RWPE1 (cell line): ENCODE measurements at regions not wholly inside any gene's neighbourhood (a gene's known extent, or its start where the extent isn't known, plus 50 kb on each side); places are given as distances from the start of the nearest gene placed in this dataset.
A peak's percentile ranks its signal among the peaks of the same experiment; 100 is the strongest.

Experiments used
- CTCF ChIA-PET: fragments of 350-600 bp; sonication (Branson Sonifier 250); formaldehyde crosslinking; extraction: SDS; loops from one replicate; lab custom pipeline; 2021; lab: Yijun Ruan, JAX
- POLR2A ChIA-PET: fragments of 400-600 bp; formaldehyde crosslinking; extraction: SDS; loops from one replicate; lab custom pipeline; 2020; ENCODE audit warnings: antibody characterized with exemption; ENCODE audit not compliant: low non-redundant PET; lab: Yijun Ruan, JAX
- DNase-seq: peaks from one replicate; pipeline ENCODE4 v3.0.0; 2012; ENCODE audit warnings: low spot score
- H3K27ac ChIP-seq: fragments of 450-650 bp; 2 replicates; pipeline ENCODE4 v1.5.1; 2017
- TF ChIP-seq, protein P1 (sequence below): fragments of 450-650 bp; conservative IDR thresholded peaks from 2 replicates; pipeline ENCODE4 v1.5.1; 2017; ENCODE audit warnings: low read depth, mild to moderate bottlenecking

- no peak overlapping the region for H3K27ac ChIP-seq
- DNase-seq, result no peak
- TF ChIP-seq, protein P1, sequence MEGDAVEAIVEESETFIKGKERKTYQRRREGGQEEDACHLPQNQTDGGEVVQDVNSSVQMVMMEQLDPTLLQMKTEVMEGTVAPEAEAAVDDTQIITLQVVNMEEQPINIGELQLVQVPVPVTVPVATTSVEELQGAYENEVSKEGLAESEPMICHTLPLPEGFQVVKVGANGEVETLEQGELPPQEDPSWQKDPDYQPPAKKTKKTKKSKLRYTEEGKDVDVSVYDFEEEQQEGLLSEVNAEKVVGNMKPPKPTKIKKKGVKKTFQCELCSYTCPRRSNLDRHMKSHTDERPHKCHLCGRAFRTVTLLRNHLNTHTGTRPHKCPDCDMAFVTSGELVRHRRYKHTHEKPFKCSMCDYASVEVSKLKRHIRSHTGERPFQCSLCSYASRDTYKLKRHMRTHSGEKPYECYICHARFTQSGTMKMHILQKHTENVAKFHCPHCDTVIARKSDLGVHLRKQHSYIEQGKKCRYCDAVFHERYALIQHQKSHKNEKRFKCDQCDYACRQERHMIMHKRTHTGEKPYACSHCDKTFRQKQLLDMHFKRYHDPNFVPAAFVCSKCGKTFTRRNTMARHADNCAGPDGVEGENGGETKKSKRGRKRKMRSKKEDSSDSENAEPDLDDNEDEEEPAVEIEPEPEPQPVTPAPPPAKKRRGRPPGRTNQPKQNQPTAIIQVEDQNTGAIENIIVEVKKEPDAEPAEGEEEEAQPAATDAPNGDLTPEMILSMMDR, result no peak
- CTCF ChIA-PET, result no interaction called here
- POLR2A ChIA-PET, result no interaction called here
Measured at GRCh38 chr3:157868196-157868595, 238.0 kb downstream of the SHOX2 start.

DNA sequence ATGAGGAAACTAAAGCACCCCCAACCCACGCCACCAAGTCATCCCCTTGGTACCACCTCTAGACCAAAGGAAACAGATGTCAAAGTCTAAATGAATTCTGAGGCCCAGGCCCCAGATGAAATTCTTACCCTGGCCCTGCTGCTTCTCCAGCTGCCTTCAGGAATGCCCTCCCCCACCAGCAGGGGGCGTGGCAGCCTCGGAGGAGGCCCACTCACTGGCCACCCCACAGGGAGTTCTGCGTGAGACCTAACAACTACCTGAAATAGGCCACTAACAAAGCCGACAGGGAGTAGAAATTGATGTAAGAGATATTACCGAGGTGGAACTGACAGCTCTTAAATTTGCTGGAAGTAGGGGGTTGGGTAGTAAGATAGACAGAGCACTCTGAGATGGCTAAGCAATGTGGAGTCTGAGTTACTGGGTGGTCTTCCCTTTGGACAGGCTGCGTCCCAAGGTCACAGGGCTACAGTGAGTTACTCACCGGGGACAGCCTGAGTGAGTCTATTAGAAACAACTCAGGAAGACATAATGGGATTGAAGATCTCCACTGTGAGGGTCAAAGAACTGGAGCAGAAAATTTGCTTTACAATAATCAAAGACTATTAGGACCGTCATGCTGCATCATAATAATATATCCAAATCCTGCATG, 240.7 kb downstream of the SHOX2 start:
- POLR2A ChIA-PET, result no interaction called here
- TF ChIP-seq, protein P1, result no peak
- no peak overlapping the region for H3K27ac ChIP-seq
- peak; percentile 13 for DNase-seq
- CTCF ChIA-PET, result interaction anchor here (0.6 to 0.7 kb wide), 3 partner anchors 27 to 1847 kb away, joined by 3 to 5 read pairs (median 4); no protein-coding TSS in a partner anchor

GRCh38 chr3:157861076-157861765, 245.0 kb downstream of the SHOX2 start:
- POLR2A ChIA-PET, result no interaction called here
- TF ChIP-seq, protein P1, result no peak
- H3K27ac ChIP-seq, result no peak overlapping the region
- CTCF ChIA-PET, result no interaction called here
- no peak for DNase-seq

GRCh38 chr3:157859541-157859940, 246.7 kb downstream of the SHOX2 start:
- TF ChIP-seq, protein P1, result no peak
- DNase-seq, result no peak
- H3K27ac ChIP-seq, result no peak overlapping the region
- CTCF ChIA-PET, result interaction anchor here (0.6 kb wide), 1 partner anchor 36 kb away, joined by 3 read pairs; no protein-coding TSS in a partner anchor
- POLR2A ChIA-PET, result no interaction called here

DNA sequence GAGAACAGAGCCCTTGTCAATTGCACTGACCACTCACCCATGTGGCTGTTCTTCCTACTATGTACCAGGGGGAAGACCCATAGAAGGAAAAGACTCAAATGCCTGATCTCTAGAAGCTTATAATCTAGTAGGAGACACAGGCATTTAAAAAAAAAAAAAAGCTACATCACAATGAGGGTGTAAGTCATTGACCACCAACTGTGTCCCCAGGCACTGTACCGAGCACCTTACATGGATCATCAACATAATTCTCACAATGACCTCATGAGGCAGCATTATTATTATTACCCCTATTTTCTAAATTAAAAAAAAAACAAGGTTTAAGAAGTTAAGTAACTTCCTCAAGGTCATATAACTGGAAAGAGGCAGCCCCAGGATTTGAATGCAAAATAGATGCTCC, 247.4 kb downstream of the SHOX2 start:
- no peak for DNase-seq
- CTCF ChIA-PET, result no interaction called here

DNA sequence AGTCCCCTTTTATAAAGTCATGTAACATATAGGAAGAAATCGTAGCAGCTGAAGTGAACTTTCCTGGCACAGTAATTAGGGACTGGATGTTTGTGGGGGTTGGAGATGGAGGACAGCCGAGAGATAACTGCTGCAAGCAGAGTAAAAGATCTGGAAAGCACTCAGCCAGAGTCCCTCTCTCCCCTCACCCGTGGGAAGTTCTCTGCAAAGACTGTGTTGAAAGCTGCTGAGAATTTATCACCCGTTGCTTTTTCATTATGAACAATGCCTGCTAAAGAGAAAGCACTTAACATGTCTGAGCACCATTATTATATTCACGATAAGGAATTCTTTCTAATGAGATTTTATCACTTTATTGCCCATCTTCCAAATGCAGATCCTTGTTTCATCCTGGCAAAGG, 248.8 kb downstream of the SHOX2 start:
- no peak overlapping the region for H3K27ac ChIP-seq
- CTCF ChIA-PET, result no interaction called here
- POLR2A ChIA-PET, result no interaction called here
- TF ChIP-seq, protein P1, result no peak
- DNase-seq, result no peak

More for the DNA sequence above, 247.4 kb downstream of the SHOX2 start:
- TF ChIP-seq, protein P1, result no peak
- H3K27ac ChIP-seq, result no peak overlapping the region
- POLR2A ChIA-PET, result no interaction called here
